ENCODE measurements at regions not wholly inside any gene's neighbourhood (a gene's known extent, or its start where the extent isn't known, plus 50 kb on each side); places are given as distances from the start of the nearest gene placed in this dataset.

DNA sequence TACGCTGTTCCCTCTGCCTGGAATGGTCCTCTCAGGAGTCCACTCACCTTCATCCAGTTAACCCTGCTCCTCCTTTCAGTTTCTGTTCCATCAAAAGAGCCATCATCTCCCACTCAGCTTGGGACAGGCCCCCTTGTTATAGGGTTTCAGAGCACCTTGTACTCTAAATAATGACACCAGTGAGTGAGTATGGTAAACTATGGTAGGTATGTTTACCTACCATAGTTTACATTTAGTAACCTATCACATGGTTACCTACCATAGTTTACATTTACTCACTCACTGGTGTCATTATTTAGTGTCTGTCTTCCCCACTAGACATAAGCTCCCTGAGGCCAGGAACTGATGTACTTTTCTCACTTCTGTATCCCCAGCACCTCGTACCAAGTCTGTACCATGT, 130.2 kb upstream of the SESN3 start:
- no peak for TF ChIP-seq CTCF (IDR thresholded peaks at IDR 0.05; ENCODE audit: borderline replicate concordance, extremely low read depth, low read length, poor library complexity, severe bottlenecking)
- TF ChIP-seq EZH2 (IDR thresholded peaks at IDR 0.05; ENCODE audit: borderline replicate concordance, low read depth, low read length, severe bottlenecking), result no peak

Data from DND-41 (cell line).